Endothelial cell of umbilical vein (primary cell): ENCODE measurements at regions not wholly inside any gene's neighbourhood (a gene's known extent, or its start where the extent isn't known, plus 50 kb on each side); places are given as distances from the start of the nearest gene placed in this dataset.

Source experiments
- BruUV-seq: library from RNA; stranded (reverse); fragments of 400-500 nt; replicated peaks from 2 replicates; lab custom pipeline; 2021; lab: Mats Ljungman, UMichigan
- CTCF ChIA-PET: fragments of 300-600, 350-600 bp; sonication (Branson Sonifier 250); formaldehyde crosslinking; loops from one replicate; lab custom pipeline; 2021; ENCODE audit warnings: antibody characterized with exemption, inconsistent platforms; lab: Charles Lee
- POLR2A ChIA-PET: fragments of 300-600, 350-600 bp; sonication (Branson Sonifier 250); formaldehyde crosslinking; loops from one replicate; lab custom pipeline; 2021; ENCODE audit warnings: antibody characterized with exemption, inconsistent platforms; lab: Charles Lee
- DNase-seq: peaks from one replicate; pipeline ENCODE4 v3.0.0-alpha.2; 2011; ENCODE audit warnings: low read depth, low spot score
- FAIRE-seq: peaks from 2 replicates; lab custom pipeline; 2011; peaks lifted over from hg19 to GRCh38; lab: Jason Lieb, UNC
- H2AFZ ChIP-seq: 2 replicates; pipeline ENCODE4 v1.6.0; 2012; ENCODE audit warnings: low read depth, low read length, control low read depth, inconsistent platforms
- H3K27ac ChIP-seq: 2 replicates; pipeline ENCODE4 v1.5.1; 2011; ENCODE audit warnings: low read depth, mild to moderate bottlenecking, control low read depth, low read length, moderate library complexity; ENCODE audit not compliant: insufficient read depth
- H3K27me3 ChIP-seq, 2 experiments: 2 replicates each; pipeline versions ENCODE4 v1.6.0 to v1.6.1; 2011; ENCODE audit warnings: low read length in 2 of 2, mixed read lengths in 1 of 2; ENCODE audit not compliant: control insufficient read depth in 2 of 2, insufficient read depth in 2 of 2
- H3K36me3 ChIP-seq, 2 experiments: 2 replicates in 1 of 2; 3 replicates in 1 of 2; pipeline ENCODE4 v1.5.1; 2011; ENCODE audit warnings: low read length in 2 of 2, mild to moderate bottlenecking in 1 of 2, moderate library complexity in 1 of 2; ENCODE audit not compliant: control insufficient read depth in 2 of 2, insufficient read depth in 2 of 2; ENCODE audit errors: extremely low read depth in 1 of 2
- H3K4me1 ChIP-seq: 3 replicates; pipeline ENCODE4 v1.5.1; 2011; ENCODE audit warnings: mild to moderate bottlenecking, low read length; ENCODE audit not compliant: control insufficient read depth, insufficient read depth; ENCODE audit errors: extremely low read depth
- H3K4me2 ChIP-seq: 2 replicates; pipeline ENCODE4 v1.6.1; 2011; ENCODE audit warnings: low read length, control low read depth, mixed read lengths; ENCODE audit not compliant: insufficient read depth
- H3K4me3 ChIP-seq, 3 experiments: fragments of 200-600 bp in 1 of 3; sonication (generic), shearing (Covaris generic) in 1 of 3; replicated peaks in 1 of 3; 2 replicates each; pipeline ENCODE4 v1.5.1; 2011 to 2016; ENCODE audit warnings: control low read depth in 3 of 3, low read length in 3 of 3, mild to moderate bottlenecking in 2 of 3, inconsistent platforms in 1 of 3, low read depth in 1 of 3, moderate library complexity in 1 of 3; ENCODE audit not compliant: insufficient read depth in 1 of 3
- H3K79me2 ChIP-seq: 2 replicates; pipeline ENCODE4 v1.6.0; 2012; ENCODE audit warnings: low read length, inconsistent platforms; ENCODE audit not compliant: control insufficient read depth, insufficient read depth
- H3K9ac ChIP-seq: replicated peaks from 2 replicates; pipeline ENCODE3; 2011; ENCODE audit warnings: low read length, control low read depth; ENCODE audit not compliant: insufficient read depth; ENCODE audit errors: extremely low read depth
- H3K9me1 ChIP-seq: replicated peaks from 3 replicates; pipeline ENCODE4 v1.6.0; 2011; ENCODE audit warnings: mild to moderate bottlenecking, low read length; ENCODE audit not compliant: control insufficient read depth, insufficient read depth; ENCODE audit errors: extremely low read depth
- H3K9me3 ChIP-seq: replicated peaks from 2 replicates; pipeline ENCODE4 v1.5.1; 2012; ENCODE audit warnings: low read length, inconsistent platforms; ENCODE audit not compliant: control insufficient read depth, insufficient read depth
- H4K20me1 ChIP-seq: replicated peaks from 2 replicates; pipeline ENCODE3; 2011; ENCODE audit warnings: mild to moderate bottlenecking, low read length; ENCODE audit not compliant: control insufficient read depth, insufficient read depth; ENCODE audit errors: extremely low read depth
- JUN ChIP-seq: IDR thresholded peaks from 2 replicates; pipeline ENCODE4 v1.6.1; 2011; ENCODE audit warnings: borderline replicate concordance, low read depth; ENCODE audit not compliant: insufficient read length, insufficient read depth
- MYC ChIP-seq: IDR thresholded peaks from one replicate; pipeline ENCODE4 v1.6.1; 2011; ENCODE audit warnings: mild to moderate bottlenecking, low read depth, low read length
- POLR2A ChIP-seq: IDR thresholded peaks from 2 replicates; pipeline ENCODE4 v1.6.1; 2012; ENCODE audit warnings: low read depth, mild to moderate bottlenecking, control low read depth, low read length
- POLR2AphosphoS5 ChIP-seq: IDR thresholded peaks from 2 replicates; pipeline ENCODE4 v1.6.1; 2012; ENCODE audit warnings: low read depth, mild to moderate bottlenecking, control low read depth, low read length, moderate library complexity; ENCODE audit not compliant: insufficient read depth
- dilution Hi-C: fragments of 300-500 bp; cut with MboI; formaldehyde crosslinking; loops from one replicate; pipeline ENCODE4 v1.15.0; 2019; ENCODE audit warnings: low sequenced_read_pairs; ENCODE audit not compliant: extremely low pct_ligation_motif_present
- intact Hi-C: fragments of 100-400 bp; cut with micrococcal nuclease; formaldehyde crosslinking; loops from one replicate; pipeline ENCODE4 v1.10.0; 2022

DNA sequence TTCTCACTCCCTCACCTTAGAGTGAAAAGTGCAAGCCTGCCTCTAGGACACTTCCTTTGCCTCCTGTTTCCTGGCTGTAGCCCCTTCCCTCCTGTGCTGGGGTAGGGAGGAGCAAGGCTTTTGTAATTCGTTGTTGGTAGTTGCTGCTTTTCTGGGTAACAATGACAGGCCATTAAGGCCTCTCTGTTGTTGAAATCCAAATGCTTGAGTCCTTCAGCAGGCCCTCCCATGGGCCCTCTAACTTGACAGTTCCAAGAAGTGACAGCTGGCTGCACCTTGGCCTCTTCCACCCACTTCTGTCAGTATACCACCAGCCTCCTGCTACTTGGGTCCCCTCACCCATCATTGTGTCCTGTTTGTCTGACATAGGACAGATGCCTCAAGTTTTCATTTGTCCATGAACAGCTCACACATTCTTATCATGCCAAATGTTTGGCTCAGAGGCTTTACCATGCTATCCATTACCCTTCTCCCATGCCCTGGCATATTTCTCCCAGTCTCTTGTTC is 103.7 kb upstream of the PDE3A start:
- no peaks in the 10 kb centered on the region for H4K20me1 ChIP-seq
- no peaks in the 10 kb centered on the region for H3K4me1 ChIP-seq
- ChIA-PET POLR2A (no interaction called here), CTCF (no interaction called here)
- H3K9ac ChIP-seq: no peak overlapping the region
- H3K9me1 ChIP-seq: no peaks in the 10 kb centered on the region
- no peak for DNase-seq
- FAIRE-seq: no peak
- no peaks in the 10 kb centered on the region for H3K27me3 ChIP-seq
- TF ChIP-seq MYC: no peak
- no peak for TF ChIP-seq JUN
- no peaks in the 10 kb centered on the region for H3K79me2 ChIP-seq
- intact Hi-C loops: no loop called here
- BruUV-seq: no TSS peak
- H3K27ac ChIP-seq: no peak overlapping the region
- no peaks in the 10 kb centered on the region for H3K36me3 ChIP-seq
- no peak overlapping the region for H3K4me2 ChIP-seq
- dilution Hi-C loops: no loop called here
- H2AFZ ChIP-seq: no peak overlapping the region
- no peaks in the 10 kb centered on the region for H3K9me3 ChIP-seq
- H3K4me3 ChIP-seq: no peak overlapping the region

GRCh38 chr12:20268121-20268732 is 100.1 kb upstream of the PDE3A start:
- Histone ChIP-seq H3K27ac (no peak overlapping the region), H3K27me3 (no peaks in the 10 kb centered on the region), H3K4me3 (no peak overlapping the region), H3K36me3 (no peaks in the 10 kb centered on the region), H3K4me1 (no peaks in the 10 kb centered on the region), H3K9me1 (no peaks in the 10 kb centered on the region), H3K79me2 (no peaks in the 10 kb centered on the region), H3K9me3 (no peaks in the 10 kb centered on the region), H2AFZ (no peak overlapping the region), H3K9ac (no peak overlapping the region), H4K20me1 (no peaks in the 10 kb centered on the region), H3K4me2 (no peak overlapping the region)
- no peak for DNase-seq
- no peak for FAIRE-seq
- CTCF ChIA-PET: interaction anchor here (0.5 to 0.7 kb wide), 2 partner anchors 30 to 1133 kb away, joined by 3 to 4 read pairs; no protein-coding TSS in a partner anchor
- no peak for TF ChIP-seq POLR2AphosphoS5
- TF ChIP-seq JUN: no peak
- TF ChIP-seq POLR2A: no peak
- dilution Hi-C loops: no loop called here
- intact Hi-C loops: no loop called here
- no TSS peak for BruUV-seq
- POLR2A ChIA-PET: no interaction called here
